ENCODE measurements at regions not wholly inside any gene's neighbourhood (a gene's known extent, or its start where the extent isn't known, plus 50 kb on each side); places are given as distances from the start of the nearest gene placed in this dataset.

GRCh38 chr9:79001012-79001411 is 570.8 kb upstream of the TLE4 start:
- TF ChIP-seq EZH2phosphoT487 (IDR thresholded peaks at IDR 0.05; ENCODE audit: borderline replicate concordance), result no peak
- TF ChIP-seq CTCF (conservative IDR thresholded peaks at IDR 0.05; ENCODE audit: low read length), result no peak
